ENCODE measurements at regions not wholly inside any gene's neighbourhood (a gene's known extent, or its start where the extent isn't known, plus 50 kb on each side); places are given as distances from the start of the nearest gene placed in this dataset.

DNA sequence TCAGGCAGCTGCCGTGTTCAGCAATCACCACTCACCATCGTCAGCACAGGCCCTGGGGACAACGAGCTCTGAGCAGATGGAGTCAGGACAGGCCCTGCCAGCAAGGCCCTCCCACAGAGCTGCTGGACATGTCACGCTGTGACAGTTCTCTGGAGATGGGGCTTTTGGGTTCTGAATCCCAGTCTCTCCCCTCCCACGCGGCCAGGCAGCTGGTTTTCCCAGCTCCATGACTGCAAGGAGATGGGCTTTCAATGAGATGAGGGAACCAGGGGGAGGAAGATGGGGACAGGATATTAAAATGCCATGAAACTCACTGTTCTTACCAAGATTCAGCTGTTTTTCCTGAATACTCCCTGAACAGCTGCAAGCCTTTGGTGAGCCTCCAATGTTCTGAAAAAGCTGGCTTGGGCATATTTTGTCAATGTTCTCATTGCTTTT, 305.9 kb downstream of the BRD1 start:
- TF ChIP-seq CTCF (IDR thresholded peaks at IDR 0.05) (no peak), ZFX (IDR thresholded peaks at IDR 0.05; ENCODE audit: borderline replicate concordance) (no peak)
